Breast epithelium (tissue), 4 donors: ENCODE measurements at regions not wholly inside any gene's neighbourhood (a gene's known extent, or its start where the extent isn't known, plus 50 kb on each side); places are given as distances from the start of the nearest gene placed in this dataset.

Experiments used
- DNase-seq, 2 donors: peaks; one replicate each; pipeline ENCODE4 v3.0.0-alpha.2; 2019; ENCODE audit warnings: low spot score in 2 of 2
- H3K27ac ChIP-seq, 2 donors: fragments of 200-600 bp; sonication (generic) in 1 of 2; one replicate each; pipeline ENCODE4 v1.5.1; 2016 to 2019; ENCODE audit warnings: mild to moderate bottlenecking in 1 of 2
- H3K27me3 ChIP-seq, 2 donors: fragments of 200-600 bp; sonication (generic) in 1 of 2; one replicate each; pipeline versions ENCODE4 v1.5.1 to v1.6.0; 2017 to 2019; ENCODE audit warnings: control low read depth in 1 of 2, mild to moderate bottlenecking in 1 of 2
- H3K36me3 ChIP-seq: fragments of 200-600 bp; one replicate; pipeline ENCODE4 v1.5.1; 2019
- H3K4me1 ChIP-seq, 2 donors: fragments of 200-600 bp; sonication (generic); one replicate each; pipeline ENCODE4 v1.5.1; 2016 to 2019; ENCODE audit warnings: control low read depth in 1 of 2
- H3K4me3 ChIP-seq, 3 donors: fragments of 200-600 bp; sonication (generic); 1 replicate in 2 of 3; 2 replicates in 1 of 3; pipeline ENCODE4 v1.5.1; 2016 to 2019; ENCODE audit warnings: mild to moderate bottlenecking in 3 of 3, moderate library complexity in 2 of 3
- H3K9me3 ChIP-seq, 2 donors: fragments of 200-600 bp; sonication (generic) in 1 of 2; one replicate each; pipeline ENCODE4 v1.5.1; 2016 to 2019; ENCODE audit warnings: control low read depth in 1 of 2
- POLR2A ChIP-seq: fragments of 450-650 bp; IDR thresholded peaks from one replicate; pipeline ENCODE4 v1.6.1; 2016; ENCODE audit warnings: antibody characterized with exemption, mild to moderate bottlenecking, moderate library complexity
- POLR2AphosphoS5 ChIP-seq, 3 donors: sonication (generic); formaldehyde crosslinking; IDR thresholded peaks; one replicate each; pipeline ENCODE4 v1.6.1; 2017; ENCODE audit warnings: antibody characterized with exemption in 3 of 3
- intact Hi-C: fragments of 100-400 bp; cut with DNase I; formaldehyde crosslinking; loops from one replicate; pipeline ENCODE4 v1.15.1; 2023; ENCODE audit warnings: low total_unique reads
- TF ChIP-seq, protein P1 (sequence below), 3 donors: fragments of 450-650 bp; IDR thresholded peaks; one replicate each; pipeline ENCODE4 v1.5.1; 2016 to 2017; ENCODE audit warnings: antibody characterized with exemption in 3 of 3, mild to moderate bottlenecking in 3 of 3, moderate library complexity in 3 of 3

DNA sequence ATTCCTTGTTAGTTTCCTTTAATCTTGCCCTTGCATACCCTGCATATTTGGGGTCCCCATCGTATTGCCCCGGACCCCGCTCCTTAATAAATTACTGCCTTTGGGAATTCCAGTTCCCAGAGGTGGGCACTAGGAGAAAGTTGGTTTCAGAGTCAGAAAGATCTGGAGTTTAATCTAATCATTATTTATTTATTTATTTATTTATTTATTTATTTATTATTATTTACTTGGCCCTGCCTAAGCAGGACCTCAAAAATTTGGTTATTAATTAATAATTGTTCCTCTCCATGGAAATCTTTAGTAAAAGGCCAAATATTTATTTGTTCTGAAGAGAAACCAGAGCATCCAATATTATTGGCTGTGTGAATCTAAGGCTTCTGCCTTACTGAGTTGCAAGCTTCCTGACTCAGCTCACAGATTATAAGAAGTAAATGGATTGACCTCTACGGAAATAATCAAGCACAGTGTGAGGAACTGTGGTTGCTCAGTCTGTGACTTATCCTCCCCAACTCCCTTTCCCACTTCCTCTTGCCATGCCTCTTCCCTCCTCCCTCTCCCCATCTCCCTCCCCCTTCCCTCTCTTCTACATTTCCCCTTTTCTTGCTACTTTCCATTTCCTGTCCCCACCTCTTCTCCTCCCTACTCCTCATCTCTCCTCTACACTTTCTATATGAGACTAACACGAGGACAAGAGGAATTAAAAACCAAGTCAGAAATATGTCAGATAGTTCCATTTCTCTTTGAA lies 61.5 kb upstream of the AP1S2 start:
- Histone ChIP-seq H3K27ac (peak overlapping the region in 1 of 2 donors; percentile 21), H3K9me3 (no peaks in the 10 kb centered on the region), H3K27me3 (peaks cover 0 to 50% of the 10 kb centered on the region in 2 donors), H3K4me1 (no peaks in the 10 kb centered on the region), H3K36me3 (no peaks in the 10 kb centered on the region), H3K4me3 (no peak overlapping the region)
- no peak for DNase-seq
- TF ChIP-seq, protein P1, sequence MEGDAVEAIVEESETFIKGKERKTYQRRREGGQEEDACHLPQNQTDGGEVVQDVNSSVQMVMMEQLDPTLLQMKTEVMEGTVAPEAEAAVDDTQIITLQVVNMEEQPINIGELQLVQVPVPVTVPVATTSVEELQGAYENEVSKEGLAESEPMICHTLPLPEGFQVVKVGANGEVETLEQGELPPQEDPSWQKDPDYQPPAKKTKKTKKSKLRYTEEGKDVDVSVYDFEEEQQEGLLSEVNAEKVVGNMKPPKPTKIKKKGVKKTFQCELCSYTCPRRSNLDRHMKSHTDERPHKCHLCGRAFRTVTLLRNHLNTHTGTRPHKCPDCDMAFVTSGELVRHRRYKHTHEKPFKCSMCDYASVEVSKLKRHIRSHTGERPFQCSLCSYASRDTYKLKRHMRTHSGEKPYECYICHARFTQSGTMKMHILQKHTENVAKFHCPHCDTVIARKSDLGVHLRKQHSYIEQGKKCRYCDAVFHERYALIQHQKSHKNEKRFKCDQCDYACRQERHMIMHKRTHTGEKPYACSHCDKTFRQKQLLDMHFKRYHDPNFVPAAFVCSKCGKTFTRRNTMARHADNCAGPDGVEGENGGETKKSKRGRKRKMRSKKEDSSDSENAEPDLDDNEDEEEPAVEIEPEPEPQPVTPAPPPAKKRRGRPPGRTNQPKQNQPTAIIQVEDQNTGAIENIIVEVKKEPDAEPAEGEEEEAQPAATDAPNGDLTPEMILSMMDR (IDR thresholded peaks at IDR 0.05), result no peak
- TF ChIP-seq POLR2A, result no peak
- TF ChIP-seq POLR2AphosphoS5 (IDR thresholded peaks at IDR 0.05), result no peak
- intact Hi-C loops, result no loop called here

DNA sequence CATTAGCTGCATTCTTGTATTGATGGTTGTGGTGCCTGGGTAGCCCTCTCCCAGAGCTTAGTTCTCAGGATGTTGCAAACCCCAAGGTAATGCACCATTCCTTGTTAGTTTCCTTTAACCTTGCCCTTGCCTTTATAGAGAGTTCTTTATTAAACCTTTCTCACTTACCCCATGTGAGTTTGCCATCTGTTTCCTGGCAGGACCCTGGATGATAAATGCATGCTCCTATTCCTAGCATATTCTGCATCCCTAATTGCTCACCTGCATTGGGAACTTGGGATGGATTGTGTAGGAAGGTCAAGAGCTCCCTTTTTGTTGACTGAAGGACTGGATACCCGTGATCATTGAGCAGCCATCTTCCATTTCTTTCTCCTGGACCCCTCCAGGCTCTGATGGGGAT lies 59.9 kb upstream of the AP1S2 start:
- Histone ChIP-seq H3K4me3 (no peak overlapping the region), H3K9me3 (no peaks in the 10 kb centered on the region), H3K4me1 (no peaks in the 10 kb centered on the region), H3K27ac (no peak overlapping the region), H3K27me3 (peaks cover 0 to 55% of the 10 kb centered on the region in 2 donors), H3K36me3 (no peaks in the 10 kb centered on the region)
- no peak for TF ChIP-seq POLR2AphosphoS5 (IDR thresholded peaks at IDR 0.05)
- no peak for TF ChIP-seq POLR2A
- TF ChIP-seq, protein P1 (IDR thresholded peaks at IDR 0.05), result no peak
- intact Hi-C loops, result no loop called here
- DNase-seq, result no peak

- Histone ChIP-seq H3K4me3 (no peak overlapping the region), H3K9me3 (no peaks in the 10 kb centered on the region), H3K27me3 (peaks cover 0 to 61% of the 10 kb centered on the region in 2 donors), H3K27ac (no peak overlapping the region), H3K4me1 (no peaks in the 10 kb centered on the region), H3K36me3 (no peaks in the 10 kb centered on the region)
- TF ChIP-seq POLR2AphosphoS5 (IDR thresholded peaks at IDR 0.05), result no peak
- TF ChIP-seq, protein P1 (IDR thresholded peaks at IDR 0.05), result no peak
- DNase-seq, result no peak
- intact Hi-C loops, result no loop called here
Measured at GRCh38 chrX:15913146-15913545, 58.5 kb upstream of the AP1S2 start.

GRCh38 chrX:15911734-15912550 lies 57.3 kb upstream of the AP1S2 start:
- TF ChIP-seq POLR2AphosphoS5 (IDR thresholded peaks at IDR 0.05) (no peak), POLR2A (no peak)
- TF ChIP-seq, protein P1 (IDR thresholded peaks at IDR 0.05), result no peak
- Histone ChIP-seq H3K27me3 (peaks cover 0 to 56% of the 10 kb centered on the region in 2 donors), H3K9me3 (no peaks in the 10 kb centered on the region), H3K36me3 (no peaks in the 10 kb centered on the region), H3K4me3 (no peak overlapping the region), H3K4me1 (no peaks in the 10 kb centered on the region), H3K27ac (no peak overlapping the region)
- no peak for DNase-seq
- intact Hi-C loops, result no loop called here

DNA sequence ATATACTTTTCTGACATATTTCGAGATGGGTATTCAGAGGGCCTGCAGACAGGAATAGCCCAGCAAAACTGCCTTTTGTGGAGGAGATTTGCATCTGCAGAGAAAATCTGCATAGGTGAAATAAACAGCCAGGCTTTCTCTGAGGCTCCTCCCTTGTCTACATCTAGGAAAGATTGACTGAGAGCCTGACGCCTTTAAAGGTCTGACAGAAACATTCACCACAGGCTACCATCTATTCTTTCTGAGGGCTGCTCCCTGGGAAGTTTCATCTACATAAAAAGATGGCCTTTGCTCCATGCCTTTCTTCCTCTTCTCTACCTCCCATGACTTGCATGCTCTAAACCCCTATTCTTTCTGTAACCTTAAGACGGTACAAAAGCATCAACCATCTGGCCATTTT lies 55.0 kb upstream of the AP1S2 start:
- Histone ChIP-seq H3K36me3 (no peaks in the 10 kb centered on the region), H3K9me3 (no peaks in the 10 kb centered on the region), H3K4me1 (no peaks in the 10 kb centered on the region), H3K4me3 (no peak overlapping the region), H3K27me3 (peaks cover 0 to 37% of the 10 kb centered on the region in 2 donors), H3K27ac (no peak overlapping the region)
- no peak for DNase-seq
- TF ChIP-seq, protein P1 (IDR thresholded peaks at IDR 0.05), result no peak
- TF ChIP-seq POLR2AphosphoS5 (IDR thresholded peaks at IDR 0.05), result no peak
- TF ChIP-seq POLR2A, result no peak
- intact Hi-C loops, result no loop called here
